ENCODE measurements at regions not wholly inside any gene's neighbourhood (a gene's known extent, or its start where the extent isn't known, plus 50 kb on each side); places are given as distances from the start of the nearest gene placed in this dataset.
A peak's percentile ranks its signal among the peaks of the same experiment; 100 is the strongest.
"Not testable (repeated sequence)": the region's sequence is repeated elsewhere in the genome, so short reads cannot be mapped to it uniquely, and the experiment has no call there.

DNA sequence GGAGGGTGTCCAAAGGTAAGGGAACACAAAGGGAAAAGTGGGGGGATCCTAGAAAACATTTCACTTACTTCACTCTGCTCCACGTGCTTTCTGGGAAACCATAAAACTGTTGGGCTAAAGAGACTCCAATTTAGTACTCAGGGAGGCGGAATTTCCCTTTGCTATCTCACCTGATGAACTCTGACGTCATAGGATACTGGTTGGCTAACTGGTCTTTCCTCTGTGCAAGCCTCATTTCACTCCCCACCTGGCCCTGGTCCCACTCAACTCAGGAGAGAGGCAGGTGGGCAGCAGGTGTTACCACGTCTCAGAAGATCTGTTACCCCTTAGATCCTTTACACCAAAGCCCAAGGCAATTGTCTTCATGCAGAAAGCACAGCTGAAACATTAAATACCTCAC lies 51.8 kb upstream of the PMAIP1 start:
- H3K36me3 ChIP-seq (ENCODE audit: insufficient read depth, low read length): no peaks in the 10 kb centered on the region
- H2AFZ ChIP-seq (ENCODE audit: low read length): no peak overlapping the region
- H3F3A ChIP-seq (ENCODE audit: insufficient read depth, low read length): peaks cover 11% of the 10 kb centered on the region
- H3K9me2 ChIP-seq (ENCODE audit: low read depth, low read length): no peaks in the 10 kb centered on the region
- no peaks in the 10 kb centered on the region for H4K20me1 ChIP-seq (ENCODE audit: insufficient read depth, low read length)
- TF ChIP-seq CTCF (IDR thresholded peaks at IDR 0.05; ENCODE audit: low read length): no peak
- no peak for TF ChIP-seq EZH2 (IDR thresholded peaks at IDR 0.05; ENCODE audit: borderline replicate concordance, low read length)
- peak overlapping the region; percentile 45 for H3K4me2 ChIP-seq (ENCODE audit: low read length)
- H3K27me3 ChIP-seq (ENCODE audit: insufficient read depth, low read length): no peaks in the 10 kb centered on the region
- no peaks in the 10 kb centered on the region for H3K9me3 ChIP-seq (ENCODE audit: low read length)
- peak overlapping the region; percentile 12 for H3K4me3 ChIP-seq (ENCODE audit: low read depth, low read length, poor library complexity, severe bottlenecking)
- peaks cover 66% of the 10 kb centered on the region for H3K4me1 ChIP-seq (ENCODE audit: insufficient read depth, low read length, severe bottlenecking)
- H3K27ac ChIP-seq (ENCODE audit: low read depth, low read length, poor library complexity, severe bottlenecking): peak overlapping the region; percentile 97
- peak overlapping the region; percentile 35 for H3K9ac ChIP-seq (ENCODE audit: low read length)
- H3K79me2 ChIP-seq (ENCODE audit: insufficient read depth, low read length): no peaks in the 10 kb centered on the region

GRCh38 chr18:59847491-59847846 lies 52.3 kb upstream of the PMAIP1 start:
- not testable (repeated sequence) for H3K27me3 ChIP-seq (ENCODE audit: insufficient read depth, low read length); H3K79me2 ChIP-seq (ENCODE audit: insufficient read depth, low read length); H3K36me3 ChIP-seq (ENCODE audit: insufficient read depth, low read length); H2AFZ ChIP-seq (ENCODE audit: low read length); H3K9me2 ChIP-seq (ENCODE audit: low read depth, low read length); H4K20me1 ChIP-seq (ENCODE audit: insufficient read depth, low read length); H3K9me3 ChIP-seq (ENCODE audit: low read length)
- Histone ChIP-seq H3K4me2 (ENCODE audit: low read length) (peak overlapping the region; percentile 45), H3K4me1 (ENCODE audit: insufficient read depth, low read length, severe bottlenecking) (peaks cover 63% of the 10 kb centered on the region), H3F3A (ENCODE audit: insufficient read depth, low read length) (peaks cover 11% of the 10 kb centered on the region), H3K9ac (ENCODE audit: low read length) (peak overlapping the region; percentile 35; the same call in 1 of the 2 replicates), H3K27ac (ENCODE audit: low read depth, low read length, poor library complexity, severe bottlenecking) (peak overlapping the region; percentile 97), H3K4me3 (ENCODE audit: low read depth, low read length, poor library complexity, severe bottlenecking) (peak overlapping the region; percentile 12)

DNA sequence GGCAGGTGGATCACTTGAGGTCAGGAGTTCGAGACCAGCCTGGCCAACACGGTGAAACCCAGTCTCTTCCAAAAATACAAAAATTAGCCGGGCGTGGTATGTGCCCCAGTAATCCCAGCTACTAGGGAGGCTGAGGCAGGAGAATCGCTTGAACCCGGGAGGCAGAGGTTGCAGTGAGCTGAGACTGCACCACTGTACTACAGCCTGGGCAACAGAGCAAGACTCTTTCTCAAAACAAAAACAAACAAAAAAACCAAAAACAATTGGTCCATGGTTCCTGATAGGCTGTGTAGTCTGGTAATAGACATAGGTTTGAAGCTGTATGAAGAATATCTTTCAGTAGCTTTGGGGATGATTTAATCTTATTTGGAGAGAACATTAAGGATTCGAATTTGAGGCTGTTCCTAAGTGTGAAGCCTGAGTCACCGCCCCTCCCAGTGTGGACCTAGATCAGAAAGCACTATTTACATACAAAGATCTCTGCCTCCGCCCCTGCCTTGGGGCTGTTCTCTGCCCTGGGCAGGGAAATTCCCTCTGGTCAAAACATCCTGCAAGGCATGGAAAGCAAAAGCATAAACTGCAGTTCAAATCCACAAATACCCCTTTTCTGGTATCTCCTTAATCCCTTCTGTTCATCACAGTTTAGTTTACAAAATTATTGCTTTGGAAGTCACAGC lies 52.8 kb upstream of the PMAIP1 start:
- H3F3A ChIP-seq (ENCODE audit: insufficient read depth, low read length): peaks cover 11% of the 10 kb centered on the region
- H3K9me2 ChIP-seq (ENCODE audit: low read depth, low read length): no peaks in the 10 kb centered on the region
- peaks cover 61% of the 10 kb centered on the region for H3K4me1 ChIP-seq (ENCODE audit: insufficient read depth, low read length, severe bottlenecking)
- H3K27ac ChIP-seq (ENCODE audit: low read depth, low read length, poor library complexity, severe bottlenecking): peak overlapping the region; percentile 97
- H3K4me2 ChIP-seq (ENCODE audit: low read length): peak overlapping the region; percentile 45
- no peaks in the 10 kb centered on the region for H3K27me3 ChIP-seq (ENCODE audit: insufficient read depth, low read length)
- no peaks in the 10 kb centered on the region for H3K36me3 ChIP-seq (ENCODE audit: insufficient read depth, low read length)
- H3K79me2 ChIP-seq (ENCODE audit: insufficient read depth, low read length): no peaks in the 10 kb centered on the region
- no peak overlapping the region for H2AFZ ChIP-seq (ENCODE audit: low read length)
- peak overlapping the region; percentile 35; the same call in 1 of the 2 replicates for H3K9ac ChIP-seq (ENCODE audit: low read length)
- TF ChIP-seq CTCF (IDR thresholded peaks at IDR 0.05; ENCODE audit: low read length) (no peak), EZH2 (IDR thresholded peaks at IDR 0.05; ENCODE audit: borderline replicate concordance, low read length) (no peak)
- peak overlapping the region; percentile 12 for H3K4me3 ChIP-seq (ENCODE audit: low read depth, low read length, poor library complexity, severe bottlenecking)
- no peaks in the 10 kb centered on the region for H4K20me1 ChIP-seq (ENCODE audit: insufficient read depth, low read length)
- no peaks in the 10 kb centered on the region for H3K9me3 ChIP-seq (ENCODE audit: low read length)

- no peak overlapping the region for H3K27ac ChIP-seq (ENCODE audit: low read depth, low read length, poor library complexity, severe bottlenecking)
- H3F3A ChIP-seq (ENCODE audit: insufficient read depth, low read length): peaks cover 4% of the 10 kb centered on the region; the same call in 1 of the 2 replicates
- H3K9me2 ChIP-seq (ENCODE audit: low read depth, low read length): no peaks in the 10 kb centered on the region
- H3K4me2 ChIP-seq (ENCODE audit: low read length): no peak overlapping the region
- no peaks in the 10 kb centered on the region for H3K27me3 ChIP-seq (ENCODE audit: insufficient read depth, low read length)
- no peaks in the 10 kb centered on the region for H4K20me1 ChIP-seq (ENCODE audit: insufficient read depth, low read length)
- H2AFZ ChIP-seq (ENCODE audit: low read length): no peak overlapping the region
- no peak overlapping the region for H3K4me3 ChIP-seq (ENCODE audit: low read depth, low read length, poor library complexity, severe bottlenecking)
- no peaks in the 10 kb centered on the region for H3K9me3 ChIP-seq (ENCODE audit: low read length)
- TF ChIP-seq EZH2 (IDR thresholded peaks at IDR 0.05; ENCODE audit: borderline replicate concordance, low read length) (no peak), CTCF (IDR thresholded peaks at IDR 0.05; ENCODE audit: low read length) (no peak)
- peaks cover 27% of the 10 kb centered on the region for H3K4me1 ChIP-seq (ENCODE audit: insufficient read depth, low read length, severe bottlenecking)
- no peaks in the 10 kb centered on the region for H3K79me2 ChIP-seq (ENCODE audit: insufficient read depth, low read length)
- H3K9ac ChIP-seq (ENCODE audit: low read length): no peak overlapping the region
- H3K36me3 ChIP-seq (ENCODE audit: insufficient read depth, low read length): no peaks in the 10 kb centered on the region
Observed at GRCh38 chr18:59842947-59843346, 56.8 kb upstream of the PMAIP1 start.
